ENCODE measurements at regions not wholly inside any gene's neighbourhood (a gene's known extent, or its start where the extent isn't known, plus 50 kb on each side); places are given as distances from the start of the nearest gene placed in this dataset.

DNA sequence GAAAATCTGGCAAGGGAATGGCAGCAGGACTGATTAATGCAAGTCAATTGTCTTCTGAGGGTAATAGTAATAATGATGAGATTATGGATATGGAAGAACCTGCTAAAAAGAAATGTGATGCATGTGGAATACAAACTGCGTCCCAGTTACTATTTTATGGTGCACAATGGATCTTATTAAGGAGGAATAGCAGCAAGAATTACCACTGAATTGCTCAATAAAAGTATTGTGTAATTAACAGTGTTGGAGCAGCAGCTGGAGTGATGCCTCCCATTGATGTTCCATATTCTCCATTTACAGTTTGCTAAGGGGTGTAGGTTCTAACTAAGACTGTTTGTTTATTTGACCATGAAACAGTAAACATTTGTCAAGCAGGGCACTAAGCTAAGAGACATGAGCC is 167.9 kb downstream of the HRH4 start:
- no peak overlapping the region for H4K8ac ChIP-seq (ENCODE audit: extremely low read depth, insufficient read depth, low read length)
- no peak overlapping the region for H3K4me3 ChIP-seq (ENCODE audit: extremely low read depth in 1 of 4, insufficient read depth in 2 of 4, low read depth in 3 of 4, low read length in 4 of 4)
- no peak for FAIRE-seq
- H2BK15ac ChIP-seq (ENCODE audit: low read length), result no peak overlapping the region
- H3K27ac ChIP-seq (ENCODE audit: low read depth, low read length), result no peak overlapping the region
- H3K4me1 ChIP-seq (replicated peaks in 1 of 4; ENCODE audit: control insufficient read depth in 3 of 4, insufficient read depth in 4 of 4, low read length in 3 of 4), result peaks cover 0 to 5% (median 1%) of the 10 kb centered on the region in 4 experiments; a peak in 1 of 7 replicates
- TF ChIP-seq, protein P1, sequence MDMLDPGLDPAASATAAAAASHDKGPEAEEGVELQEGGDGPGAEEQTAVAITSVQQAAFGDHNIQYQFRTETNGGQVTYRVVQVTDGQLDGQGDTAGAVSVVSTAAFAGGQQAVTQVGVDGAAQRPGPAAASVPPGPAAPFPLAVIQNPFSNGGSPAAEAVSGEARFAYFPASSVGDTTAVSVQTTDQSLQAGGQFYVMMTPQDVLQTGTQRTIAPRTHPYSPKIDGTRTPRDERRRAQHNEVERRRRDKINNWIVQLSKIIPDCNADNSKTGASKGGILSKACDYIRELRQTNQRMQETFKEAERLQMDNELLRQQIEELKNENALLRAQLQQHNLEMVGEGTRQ (IDR thresholded peaks at IDR 0.05; ENCODE audit: low read length), result no peak
- TF ChIP-seq KDM4A (IDR thresholded peaks at IDR 0.05; ENCODE audit: low read depth, low read length, severe bottlenecking) (no peak), YY1 (IDR thresholded peaks at IDR 0.05; ENCODE audit: low read depth, low read length) (no peak), BRCA1 (IDR thresholded peaks at IDR 0.05; ENCODE audit: low read depth, low read length) (no peak), FOSL1 (IDR thresholded peaks at IDR 0.05; ENCODE audit: insufficient read depth, low read depth, low read length) (no peak), SAP30 (IDR thresholded peaks at IDR 0.05; ENCODE audit: insufficient read depth, insufficient replicate concordance, low read length) (no peak), SIN3A (conservative IDR thresholded peaks at IDR 0.05 in 1 of 2, IDR thresholded peaks at IDR 0.05 in 1 of 2; ENCODE audit: low read depth in 1 of 2, low read length in 2 of 2) (no peak), ASH2L (IDR thresholded peaks at IDR 0.05; ENCODE audit: low read length) (no peak), BACH1 (IDR thresholded peaks at IDR 0.05; ENCODE audit: low read length) (no peak), TBP (IDR thresholded peaks at IDR 0.05; ENCODE audit: low read depth, low read length) (no peak)
- no peaks in the 10 kb centered on the region for H3K79me1 ChIP-seq (ENCODE audit: low read depth, low read length)
- H3K18ac ChIP-seq (ENCODE audit: extremely low read depth, low read length), result no peak overlapping the region
- no peak overlapping the region for H2BK120ac ChIP-seq (replicated peaks; ENCODE audit: low read depth, low read length)
- CTCF ChIA-PET (ENCODE audit: partially characterized antibody), result interaction anchor here (0.6 to 0.9 kb wide), 2 partner anchors 30 to 277 kb away, joined by 3 read pairs; no protein-coding TSS in a partner anchor
- H2AFZ ChIP-seq (ENCODE audit: low read length), result no peak overlapping the region
- no peak overlapping the region for H2BK5ac ChIP-seq (ENCODE audit: low read depth, low read length)
- H3K23ac ChIP-seq (ENCODE audit: insufficient read length), result no peak overlapping the region
- no peaks in the 10 kb centered on the region for H4K20me1 ChIP-seq (replicated peaks in 1 of 2; ENCODE audit: control insufficient read depth in 1 of 2, insufficient read depth in 2 of 2, low read length in 2 of 2)
- no peak overlapping the region for H3K9ac ChIP-seq (replicated peaks in 1 of 4; ENCODE audit: extremely low read depth in 1 of 4, low read depth in 3 of 4, low read length in 3 of 4)
- H3K14ac ChIP-seq (ENCODE audit: insufficient read length), result no peak overlapping the region
- H2BK12ac ChIP-seq (ENCODE audit: low read depth, low read length), result no peak overlapping the region
- no peaks in the 10 kb centered on the region; the same call in 1 of the 2 replicates for H3K23me2 ChIP-seq (ENCODE audit: low read depth, low read length)
- 89% methylated on average over 1 of the region's 1 CpG; no CpG with 5 or more reads in 1 of the 2 experiments for WGBS, 2 experiments (ENCODE audit: extremely low coverage in 1 of 2, insufficient coverage in 1 of 2, insufficient read length in 1 of 2, insufficient replicate concordance in 2 of 2, low coverage in 1 of 2, low lambda C conversion rate in 2 of 2, missing lambda C conversion rate in 1 of 2)
- no peaks in the 10 kb centered on the region for H3K79me2 ChIP-seq (ENCODE audit: control insufficient read depth in 1 of 2, insufficient read depth in 2 of 2, low read length in 2 of 2)
- no peak overlapping the region for H2AK5ac ChIP-seq (ENCODE audit: low read depth, low read length)
- no peak overlapping the region for H4K91ac ChIP-seq (replicated peaks; ENCODE audit: insufficient read length, low read length)
- no peaks in the 10 kb centered on the region for H3K9me3 ChIP-seq (ENCODE audit: insufficient read depth in 2 of 2, low read depth in 1 of 2, low read length in 1 of 2)
- H2BK20ac ChIP-seq (ENCODE audit: low read length), result no peak overlapping the region
- no peaks in the 10 kb centered on the region; a peak in 1 of 7 replicates for H3K27me3 ChIP-seq (replicated peaks in 1 of 4; ENCODE audit: control insufficient read depth in 3 of 4, extremely low read depth in 1 of 4, insufficient read depth in 3 of 4, low read length in 3 of 4)
- no peaks in the 10 kb centered on the region for H3K36me3 ChIP-seq (ENCODE audit: control insufficient read depth in 2 of 4, insufficient read depth in 4 of 4, low read length in 3 of 4)
- no peak overlapping the region for H4K5ac ChIP-seq (ENCODE audit: insufficient read length, low read depth, low read length)
- no peak overlapping the region for H3K4ac ChIP-seq (replicated peaks; ENCODE audit: insufficient read length, low read depth, low read length)
- POLR2A ChIA-PET (ENCODE audit: partially characterized antibody), result no interaction called here
- H3K4me2 ChIP-seq (ENCODE audit: insufficient read depth in 1 of 2, low read depth in 2 of 2, low read length in 2 of 2), result no peak overlapping the region
- H3K56ac ChIP-seq (replicated peaks; ENCODE audit: insufficient read length, low read depth, low read length), result no peak overlapping the region
- no peak for DNase-seq (ENCODE audit: low read depth in 1 of 2, low spot score in 2 of 2)
